SK-N-SH (cell line): ENCODE measurements at regions not wholly inside any gene's neighbourhood (a gene's known extent, or its start where the extent isn't known, plus 50 kb on each side); places are given as distances from the start of the nearest gene placed in this dataset.

Experiments
- CTCF ChIA-PET: fragments of 300-600, 350-600 bp; formaldehyde crosslinking; extraction: SDS; loops from one replicate; lab custom pipeline; 2021; lab: Yijun Ruan, JAX
- POLR2A ChIA-PET: fragments of 350-600 bp; sonication (Branson Sonifier 250); formaldehyde crosslinking; extraction: SDS; loops from one replicate; lab custom pipeline; 2020; ENCODE audit warnings: antibody characterized with exemption, inconsistent platforms; lab: Yijun Ruan, JAX
- DNase-seq: peaks from one replicate; pipeline ENCODE4 v3.0.0; 2012
- H2AFZ ChIP-seq: fragments of 200-600 bp; sonication (generic); 2 replicates; pipeline ENCODE4 v1.8.1; 2016; ENCODE audit warnings: antibody characterized with exemption, mild to moderate bottlenecking, low read depth
- H3F3A ChIP-seq: fragments of 200-600 bp; sonication (generic); replicated peaks from 2 replicates; pipeline ENCODE3; 2016; ENCODE audit warnings: antibody characterized with exemption, mild to moderate bottlenecking; ENCODE audit not compliant: insufficient read depth
- H3K27ac ChIP-seq, 2 experiments: fragments of 200-500 bp in 1 of 2; fragments of 200-600 bp in 1 of 2; sonication (Bioruptor generic) in 1 of 2; sonication (generic), shearing (Covaris generic) in 1 of 2; 2 replicates each; pipeline versions ENCODE4 v1.5.1 to v1.6.1; 2014 to 2016; ENCODE audit warnings: low read depth in 2 of 2, inconsistent platforms in 1 of 2, low read length in 1 of 2, mild to moderate bottlenecking in 1 of 2, mixed read lengths in 1 of 2
- H3K27me3 ChIP-seq: fragments of 200-600 bp; sonication (generic), shearing (Covaris generic); 2 replicates; pipeline ENCODE4 v1.6.1; 2016; ENCODE audit warnings: mixed run types; ENCODE audit not compliant: insufficient read depth
- H3K36me3 ChIP-seq, 2 experiments: fragments of 200-500 bp in 1 of 2; fragments of 200-600 bp in 1 of 2; sonication (Bioruptor generic) in 1 of 2; sonication (generic) in 1 of 2; replicated peaks in 1 of 2; 2 replicates each; pipeline versions ENCODE3 to v1.5.1; 2014 to 2016; ENCODE audit warnings: low read length in 1 of 2, mild to moderate bottlenecking in 1 of 2; ENCODE audit not compliant: insufficient read depth in 2 of 2, control insufficient read depth in 1 of 2
- H3K4me1 ChIP-seq, 2 experiments: fragments of 200-500 bp in 1 of 2; fragments of 200-600 bp in 1 of 2; sonication (Bioruptor generic) in 1 of 2; sonication (generic), shearing (Covaris generic) in 1 of 2; 2 replicates each; pipeline versions ENCODE4 v1.5.1 to v1.6.1; 2014 to 2016; ENCODE audit warnings: low read depth in 1 of 2, low read length in 1 of 2, mixed run types in 1 of 2; ENCODE audit not compliant: insufficient read depth in 2 of 2, control insufficient read depth in 1 of 2
- H3K4me2 ChIP-seq: fragments of 200-600 bp; sonication (generic), shearing (Covaris generic); 2 replicates; pipeline ENCODE4 v1.6.1; 2017; ENCODE audit warnings: mixed run types
- H3K4me3 ChIP-seq, 2 experiments: fragments of 200-500 bp in 1 of 2; fragments of 200-600 bp in 1 of 2; sonication (Bioruptor generic) in 1 of 2; sonication (generic), shearing (Covaris generic) in 1 of 2; 2 replicates each; pipeline versions ENCODE4 v1.5.1 to v1.8.1; 2014 to 2016; ENCODE audit warnings: low read depth in 2 of 2, inconsistent platforms in 1 of 2, low read length in 1 of 2, mild to moderate bottlenecking in 1 of 2, mixed read lengths in 1 of 2, moderate library complexity in 1 of 2
- H3K79me2 ChIP-seq: fragments of 200-600 bp; sonication (generic); 2 replicates; pipeline ENCODE4 v1.8.1; 2017; ENCODE audit warnings: mild to moderate bottlenecking; ENCODE audit not compliant: insufficient read depth
- H3K9ac ChIP-seq: fragments of 200-600 bp; sonication (generic); 2 replicates; pipeline ENCODE4 v1.6.1; 2017; ENCODE audit warnings: mixed run types
- H3K9me2 ChIP-seq: fragments of 200-600 bp; sonication (generic); 2 replicates; pipeline ENCODE4 v1.6.1; 2017; ENCODE audit warnings: mixed run types
- H3K9me3 ChIP-seq: fragments of 200-600 bp; sonication (generic); 2 replicates; pipeline ENCODE4 v1.6.1; 2017; ENCODE audit warnings: mixed run types, mild to moderate bottlenecking, moderate library complexity
- H4K20me1 ChIP-seq: fragments of 200-600 bp; sonication (generic); 2 replicates; pipeline ENCODE4 v1.6.1; 2017; ENCODE audit warnings: mild to moderate bottlenecking, mixed run types; ENCODE audit not compliant: insufficient read depth
- ELF1 ChIP-seq: IDR thresholded peaks from 2 replicates; pipeline ENCODE4 v1.4.0; 2012
- EZH2phosphoT487 ChIP-seq: fragments of 200-600 bp; sonication (generic); IDR thresholded peaks from 2 replicates; pipeline ENCODE4 v1.6.1; 2017; ENCODE audit warnings: low read depth, mixed run types, mild to moderate bottlenecking, antibody characterized with exemption, moderate library complexity, borderline replicate concordance
- FOXJ3 ChIP-seq: sonication (generic); formaldehyde crosslinking; IDR thresholded peaks from 2 replicates; pipeline ENCODE4 v1.5.1; 2020; ENCODE audit warnings: mild to moderate bottlenecking, missing genetic modification reagents
- FOXM1 ChIP-seq: IDR thresholded peaks from 2 replicates; pipeline ENCODE4 v1.4.0; 2012; ENCODE audit warnings: low read depth, mild to moderate bottlenecking
- GABPA ChIP-seq: IDR thresholded peaks from 2 replicates; pipeline ENCODE4 v1.4.0; 2012; ENCODE audit warnings: low read depth, mild to moderate bottlenecking
- JUND ChIP-seq: IDR thresholded peaks from 2 replicates; pipeline ENCODE4 v1.4.0; 2012
- MXI1 ChIP-seq: IDR thresholded peaks from 2 replicates; pipeline ENCODE4 v1.6.1; 2012; ENCODE audit warnings: mild to moderate bottlenecking, low read depth, low read length, improper control_type of control experiment
- NFIC ChIP-seq: IDR thresholded peaks from 2 replicates; pipeline ENCODE4 v1.4.0; 2012; ENCODE audit warnings: borderline replicate concordance
- POLR2AphosphoS5 ChIP-seq: IDR thresholded peaks from 2 replicates; pipeline ENCODE4 v1.6.1; 2012; ENCODE audit warnings: low read depth, low read length
- RXRA ChIP-seq: IDR thresholded peaks from 2 replicates; pipeline ENCODE4 v1.4.0; 2012; ENCODE audit warnings: low read depth, mild to moderate bottlenecking, borderline replicate concordance
- SIN3A ChIP-seq: IDR thresholded peaks from 2 replicates; pipeline ENCODE4 v1.6.1; 2012; ENCODE audit warnings: low read depth, mild to moderate bottlenecking, low read length, moderate library complexity, borderline replicate concordance
- TAF1 ChIP-seq: IDR thresholded peaks from 2 replicates; pipeline ENCODE4 v1.6.1; 2012; ENCODE audit warnings: low read depth, mild to moderate bottlenecking, low read length, moderate library complexity, borderline replicate concordance
- TEAD4 ChIP-seq: IDR thresholded peaks from 2 replicates; pipeline ENCODE4 v1.4.0; 2012; ENCODE audit warnings: mild to moderate bottlenecking, borderline replicate concordance; ENCODE audit not compliant: insufficient read depth
- YY1 ChIP-seq: IDR thresholded peaks from 2 replicates; pipeline ENCODE4 v1.4.0; 2012; ENCODE audit warnings: low read depth, mild to moderate bottlenecking
- WGBS: methylation state at CpG from one replicate; pipeline ENCODE4 v1.1.6; 2017; ENCODE audit warnings: low lambda C conversion rate; 5-methylcytosine and 5-hydroxymethylcytosine counted together
- TF ChIP-seq, protein P1 (sequence below): IDR thresholded peaks from 2 replicates; pipeline ENCODE4 v1.6.1; 2012; ENCODE audit warnings: mild to moderate bottlenecking, low read depth, low read length, moderate library complexity
- TF ChIP-seq, protein P2 (sequence below): IDR thresholded peaks from 2 replicates; pipeline ENCODE4 v1.4.0; 2012; ENCODE audit warnings: low read depth

DNA sequence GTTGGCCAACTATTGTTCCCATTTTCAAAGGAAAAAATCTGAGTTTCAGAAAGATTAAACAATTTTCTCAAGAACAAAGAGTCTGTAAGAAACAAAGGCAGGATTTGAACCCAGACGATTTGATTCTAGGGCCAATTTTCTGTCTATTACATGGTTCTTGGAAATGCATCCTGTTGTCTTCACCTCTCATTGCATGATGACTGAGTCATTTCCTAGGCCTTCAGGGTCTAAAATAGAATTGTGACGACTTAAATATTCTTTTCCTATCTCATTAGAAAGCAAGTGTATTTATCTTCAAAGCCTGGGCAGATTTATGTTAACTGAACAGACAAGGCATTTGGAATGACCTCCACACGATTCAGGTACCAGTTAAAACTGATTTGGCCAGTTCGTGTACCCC lies 512.9 kb downstream of the NTRK2 start:
- Histone ChIP-seq H4K20me1 (no peaks in the 10 kb centered on the region), H3K27ac (no peak overlapping the region), H3K9ac (no peak overlapping the region), H2AFZ (no peak overlapping the region), H3K9me3 (no peaks in the 10 kb centered on the region), H3K27me3 (no peaks in the 10 kb centered on the region; the same call in 1 of the 2 replicates)
- CTCF ChIA-PET: no interaction called here
- POLR2A ChIA-PET: no interaction called here
- TF ChIP-seq FOXJ3 (CRISPR knock-in tag): no peak
- TF ChIP-seq MXI1: no peak
- TF ChIP-seq NFIC: no peak
- TF ChIP-seq, protein P1, sequence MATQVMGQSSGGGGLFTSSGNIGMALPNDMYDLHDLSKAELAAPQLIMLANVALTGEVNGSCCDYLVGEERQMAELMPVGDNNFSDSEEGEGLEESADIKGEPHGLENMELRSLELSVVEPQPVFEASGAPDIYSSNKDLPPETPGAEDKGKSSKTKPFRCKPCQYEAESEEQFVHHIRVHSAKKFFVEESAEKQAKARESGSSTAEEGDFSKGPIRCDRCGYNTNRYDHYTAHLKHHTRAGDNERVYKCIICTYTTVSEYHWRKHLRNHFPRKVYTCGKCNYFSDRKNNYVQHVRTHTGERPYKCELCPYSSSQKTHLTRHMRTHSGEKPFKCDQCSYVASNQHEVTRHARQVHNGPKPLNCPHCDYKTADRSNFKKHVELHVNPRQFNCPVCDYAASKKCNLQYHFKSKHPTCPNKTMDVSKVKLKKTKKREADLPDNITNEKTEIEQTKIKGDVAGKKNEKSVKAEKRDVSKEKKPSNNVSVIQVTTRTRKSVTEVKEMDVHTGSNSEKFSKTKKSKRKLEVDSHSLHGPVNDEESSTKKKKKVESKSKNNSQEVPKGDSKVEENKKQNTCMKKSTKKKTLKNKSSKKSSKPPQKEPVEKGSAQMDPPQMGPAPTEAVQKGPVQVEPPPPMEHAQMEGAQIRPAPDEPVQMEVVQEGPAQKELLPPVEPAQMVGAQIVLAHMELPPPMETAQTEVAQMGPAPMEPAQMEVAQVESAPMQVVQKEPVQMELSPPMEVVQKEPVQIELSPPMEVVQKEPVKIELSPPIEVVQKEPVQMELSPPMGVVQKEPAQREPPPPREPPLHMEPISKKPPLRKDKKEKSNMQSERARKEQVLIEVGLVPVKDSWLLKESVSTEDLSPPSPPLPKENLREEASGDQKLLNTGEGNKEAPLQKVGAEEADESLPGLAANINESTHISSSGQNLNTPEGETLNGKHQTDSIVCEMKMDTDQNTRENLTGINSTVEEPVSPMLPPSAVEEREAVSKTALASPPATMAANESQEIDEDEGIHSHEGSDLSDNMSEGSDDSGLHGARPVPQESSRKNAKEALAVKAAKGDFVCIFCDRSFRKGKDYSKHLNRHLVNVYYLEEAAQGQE: no peak
- no peak for TF ChIP-seq FOXM1
- TF ChIP-seq GABPA: no peak
- TF ChIP-seq, all 33 proteins: peak for 0
- 24% methylated on average over 4 of the region's 4 CpGs for WGBS
- DNase-seq: no peak
- Histone ChIP-seq H3K4me3 (no peak overlapping the region), H3K4me2 (no peak overlapping the region), H3K36me3 (no peaks in the 10 kb centered on the region), H3K79me2 (no peaks in the 10 kb centered on the region), H3K9me2 (no peaks in the 10 kb centered on the region), H3F3A (no peaks in the 10 kb centered on the region), H3K4me1 (no peaks in the 10 kb centered on the region; a peak in 1 of 4 replicates)

DNA sequence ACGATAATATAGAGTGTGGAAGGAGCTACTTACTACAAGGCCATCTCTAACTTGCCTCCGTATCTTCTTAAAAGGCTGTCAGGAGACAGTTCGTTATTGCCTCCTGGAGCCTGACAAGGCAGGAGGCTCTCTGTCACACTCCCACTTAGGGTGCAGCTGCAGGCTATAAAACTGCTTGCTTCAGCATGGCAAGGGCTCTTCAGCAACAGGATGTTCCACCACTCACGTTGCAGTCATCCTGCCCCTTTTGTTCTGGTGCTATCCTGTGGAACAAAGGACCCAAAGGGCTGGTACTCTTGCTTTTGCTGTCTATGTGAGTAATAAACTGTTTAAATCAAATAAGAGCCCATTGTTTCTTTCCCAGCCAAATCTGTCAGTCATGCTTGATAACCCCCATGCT lies 508.9 kb downstream of the NTRK2 start:
- H4K20me1 ChIP-seq: no peaks in the 10 kb centered on the region
- H3K4me2 ChIP-seq: no peak overlapping the region
- WGBS: 39% methylated on average over 4 of the region's 4 CpGs
- no peaks in the 10 kb centered on the region for H3K9me2 ChIP-seq
- ChIA-PET CTCF (interaction anchor here (0.7 to 1.1 kb wide), 2 partner anchors 80 to 773 kb away, joined by 3 read pairs; no protein-coding TSS in a partner anchor), POLR2A (no interaction called here)
- no peak overlapping the region for H3K27ac ChIP-seq
- H3K79me2 ChIP-seq: no peaks in the 10 kb centered on the region
- H3K9ac ChIP-seq: no peak overlapping the region
- H3F3A ChIP-seq: no peaks in the 10 kb centered on the region
- TF ChIP-seq MXI1 (no peak), ELF1 (no peak), YY1 (no peak), JUND (no peak)
- DNase-seq: no peak
- H3K4me3 ChIP-seq: no peak overlapping the region
- no peaks in the 10 kb centered on the region for H3K36me3 ChIP-seq
- H3K27me3 ChIP-seq: no peaks in the 10 kb centered on the region
- no peak overlapping the region for H2AFZ ChIP-seq
- H3K9me3 ChIP-seq: no peaks in the 10 kb centered on the region
- no peaks in the 10 kb centered on the region; a peak in 1 of 4 replicates for H3K4me1 ChIP-seq

DNA sequence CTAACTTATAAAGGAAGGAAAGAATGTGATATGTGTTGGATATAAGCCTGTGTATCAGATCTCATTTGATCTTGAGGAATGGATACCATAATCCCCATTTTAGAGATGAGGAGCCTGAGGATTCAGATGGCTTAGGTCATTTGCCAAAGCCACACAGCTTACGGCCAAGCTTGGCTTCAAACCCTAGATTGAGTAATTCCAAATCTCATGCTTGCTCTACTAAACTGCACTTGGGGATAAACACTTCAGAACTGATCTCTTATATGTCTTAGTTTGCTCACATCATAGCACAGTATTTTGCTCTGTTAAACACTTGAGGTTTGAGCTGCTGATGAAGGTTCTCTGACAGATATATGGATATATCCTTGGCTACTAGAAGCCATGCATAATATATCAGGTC lies 504.4 kb downstream of the NTRK2 start:
- no peaks in the 10 kb centered on the region for H3K27me3 ChIP-seq
- H3K9ac ChIP-seq: no peak overlapping the region
- H3K9me3 ChIP-seq: no peaks in the 10 kb centered on the region
- no peaks in the 10 kb centered on the region for H3K36me3 ChIP-seq
- H3K79me2 ChIP-seq: no peaks in the 10 kb centered on the region
- no peak for DNase-seq
- WGBS: 50% methylated on average over 1 of the region's 1 CpG
- ChIA-PET POLR2A (no interaction called here), CTCF (no interaction called here)
- no peaks in the 10 kb centered on the region for H4K20me1 ChIP-seq
- H3K4me1 ChIP-seq: no peaks in the 10 kb centered on the region; a peak in 1 of 4 replicates
- H2AFZ ChIP-seq: no peak overlapping the region
- H3F3A ChIP-seq: no peaks in the 10 kb centered on the region
- H3K4me3 ChIP-seq: no peak overlapping the region
- H3K9me2 ChIP-seq: no peaks in the 10 kb centered on the region
- no peak overlapping the region for H3K27ac ChIP-seq
- no peak overlapping the region for H3K4me2 ChIP-seq
- no peak for TF ChIP-seq EZH2phosphoT487
- TF ChIP-seq TAF1: no peak
- TF ChIP-seq POLR2AphosphoS5: no peak
- TF ChIP-seq, protein P2, sequence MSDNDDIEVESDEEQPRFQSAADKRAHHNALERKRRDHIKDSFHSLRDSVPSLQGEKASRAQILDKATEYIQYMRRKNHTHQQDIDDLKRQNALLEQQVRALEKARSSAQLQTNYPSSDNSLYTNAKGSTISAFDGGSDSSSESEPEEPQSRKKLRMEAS: no peak
- TF ChIP-seq TEAD4: no peak
- TF ChIP-seq, protein P1: no peak
- no peak for TF ChIP-seq SIN3A
- no peak for TF ChIP-seq RXRA
- no peak for TF ChIP-seq MXI1
